H9 (cell line): ENCODE measurements at regions not wholly inside any gene's neighbourhood (a gene's known extent, or its start where the extent isn't known, plus 50 kb on each side); places are given as distances from the start of the nearest gene placed in this dataset.

Experiments used
- DNase-seq: peaks from one replicate; pipeline ENCODE4 v3.0.0-alpha.2; 2017
- H2AFZ ChIP-seq: one replicate; pipeline ENCODE4 v1.6.1; 2013; ENCODE audit warnings: mild to moderate bottlenecking, low read length, control low read depth, moderate library complexity
- H2AK5ac ChIP-seq: 2 replicates; pipeline ENCODE4 v1.6.1; 2013; ENCODE audit warnings: low read length, control low read depth, mixed read lengths; ENCODE audit not compliant: insufficient read length
- H2BK120ac ChIP-seq: one replicate; pipeline ENCODE4 v1.6.1; 2013; ENCODE audit warnings: low read depth, mild to moderate bottlenecking, low read length, control low read depth, inconsistent platforms; ENCODE audit not compliant: poor library complexity, severe bottlenecking
- H2BK12ac ChIP-seq: 2 replicates; pipeline ENCODE4 v1.6.1; 2013; ENCODE audit warnings: low read length, control low read depth, mixed read lengths, low read depth; ENCODE audit not compliant: insufficient read length
- H2BK15ac ChIP-seq: 2 replicates; pipeline ENCODE4 v1.6.1; 2013; ENCODE audit warnings: low read depth, low read length, control low read depth
- H2BK20ac ChIP-seq: one replicate; pipeline ENCODE4 v1.6.1; 2013; ENCODE audit warnings: low read depth, mild to moderate bottlenecking, low read length, control low read depth, inconsistent platforms; ENCODE audit not compliant: poor library complexity, severe bottlenecking
- H2BK5ac ChIP-seq: 2 replicates; pipeline ENCODE4 v1.6.1; 2013; ENCODE audit warnings: low read length, control low read depth, mixed read lengths; ENCODE audit not compliant: insufficient read length
- H3K14ac ChIP-seq: 2 replicates; pipeline ENCODE4 v1.6.1; 2013; ENCODE audit warnings: low read length, control low read depth; ENCODE audit not compliant: insufficient read depth
- H3K18ac ChIP-seq: 2 replicates; pipeline ENCODE4 v1.6.1; 2013; ENCODE audit warnings: low read depth, mild to moderate bottlenecking, mixed read lengths, low read length, control low read depth; ENCODE audit not compliant: insufficient read length
- H3K23ac ChIP-seq: 2 replicates; pipeline ENCODE4 v1.6.1; 2013; ENCODE audit warnings: low read length, control low read depth, mixed read lengths, low read depth; ENCODE audit not compliant: insufficient read length
- H3K23me2 ChIP-seq: 2 replicates; pipeline ENCODE4 v1.6.1; 2013; ENCODE audit warnings: low read depth, mild to moderate bottlenecking, mixed read lengths, low read length, control low read depth; ENCODE audit not compliant: insufficient read length, poor library complexity, severe bottlenecking
- H3K27ac ChIP-seq: 2 replicates; pipeline ENCODE4 v1.5.1; 2013; ENCODE audit warnings: low read length, control low read depth, mixed read lengths, low read depth; ENCODE audit not compliant: insufficient read length
- H3K27me3 ChIP-seq: 2 replicates; pipeline ENCODE4 v1.6.1; 2013; ENCODE audit warnings: low read length, control low read depth, inconsistent platforms; ENCODE audit not compliant: insufficient read depth
- H3K4ac ChIP-seq: 2 replicates; pipeline ENCODE4 v1.6.1; 2013; ENCODE audit warnings: low read depth, mild to moderate bottlenecking, control low read depth, inconsistent platforms, low read length, moderate library complexity
- H3K4me1 ChIP-seq: 2 replicates; pipeline ENCODE4 v1.6.1; 2013; ENCODE audit warnings: low read length, control low read depth, inconsistent platforms; ENCODE audit not compliant: insufficient read depth
- H3K4me2 ChIP-seq: 2 replicates; pipeline ENCODE4 v1.6.1; 2013; ENCODE audit warnings: low read length, control low read depth, mixed read lengths; ENCODE audit not compliant: insufficient read length, insufficient read depth
- H3K56ac ChIP-seq: 2 replicates; pipeline ENCODE4 v1.6.1; 2013; ENCODE audit warnings: low read depth, mild to moderate bottlenecking, mixed read lengths, low read length, control low read depth; ENCODE audit not compliant: insufficient read length
- H3K79me1 ChIP-seq: 2 replicates; pipeline ENCODE4 v1.6.1; 2013; ENCODE audit warnings: low read depth, mild to moderate bottlenecking, moderate library complexity, low read length, control low read depth, inconsistent platforms; ENCODE audit not compliant: insufficient read depth, poor library complexity, severe bottlenecking
- H3K79me2 ChIP-seq: 2 replicates; pipeline ENCODE4 v1.6.1; 2013; ENCODE audit warnings: low read length, control low read depth, inconsistent platforms; ENCODE audit not compliant: insufficient read depth
- H3K9ac ChIP-seq: 2 replicates; pipeline ENCODE4 v1.6.1; 2013; ENCODE audit warnings: low read length, control low read depth, mixed read lengths; ENCODE audit not compliant: insufficient read length; ENCODE audit errors: extremely low read depth
- H3K9me3 ChIP-seq: one replicate; pipeline ENCODE4 v1.6.1; 2013; ENCODE audit warnings: low read depth, low read length, inconsistent platforms; ENCODE audit not compliant: control insufficient read depth
- H3T11ph ChIP-seq: one replicate; pipeline ENCODE4 v1.6.1; 2013; ENCODE audit warnings: mild to moderate bottlenecking, low read length, control low read depth, inconsistent platforms
- H4K20me1 ChIP-seq: one replicate; pipeline ENCODE4 v1.6.1; 2013; ENCODE audit not compliant: control insufficient read depth, insufficient read length, insufficient read depth
- H4K5ac ChIP-seq: 2 replicates; pipeline ENCODE4 v1.6.1; 2013; ENCODE audit warnings: low read depth, mild to moderate bottlenecking, mixed read lengths, low read length, control low read depth; ENCODE audit not compliant: insufficient read length
- H4K8ac ChIP-seq: replicated peaks from 2 replicates; pipeline ENCODE4 v1.6.1; 2013; ENCODE audit warnings: low read length, control low read depth, mixed read lengths, low read depth; ENCODE audit not compliant: insufficient read length
- H4K91ac ChIP-seq: 2 replicates; pipeline ENCODE4 v1.6.1; 2013; ENCODE audit warnings: low read depth, mild to moderate bottlenecking, moderate library complexity, mixed read lengths, low read length, control low read depth; ENCODE audit not compliant: insufficient read length
- H3K27ac Mint-ChIP-seq, 3 experiments: 2 replicates in 2 of 3; 3 replicates in 1 of 3; pipeline ENCODE4 v1.8.0; 2020 to 2021; ENCODE audit warnings: mixed read lengths in 3 of 3, mild to moderate bottlenecking in 1 of 3, moderate library complexity in 1 of 3
- H3K27me3 Mint-ChIP-seq: 2 replicates; pipeline ENCODE4 v1.8.0; 2021; ENCODE audit warnings: low read depth, mild to moderate bottlenecking, moderate library complexity, mixed read lengths
- H3K36me3 Mint-ChIP-seq, 3 experiments: 2 replicates in 2 of 3; 3 replicates in 1 of 3; pipeline ENCODE4 v1.8.0; 2020 to 2021; ENCODE audit warnings: low read depth in 3 of 3, mixed read lengths in 3 of 3; ENCODE audit not compliant: insufficient read depth in 1 of 3
- H3K4me1 Mint-ChIP-seq, 2 experiments: 2 replicates each; pipeline ENCODE4 v1.8.0; 2020; ENCODE audit warnings: mixed read lengths in 2 of 2
- H3K4me3 Mint-ChIP-seq, 2 experiments: 2 replicates in 1 of 2; 3 replicates in 1 of 2; pipeline ENCODE4 v1.8.0; 2020 to 2021; ENCODE audit warnings: mild to moderate bottlenecking in 2 of 2, mixed read lengths in 2 of 2, moderate library complexity in 1 of 2
- H3K9me3 Mint-ChIP-seq, 2 experiments: 2 replicates in 1 of 2; 3 replicates in 1 of 2; pipeline ENCODE4 v1.8.0; 2020; ENCODE audit warnings: mild to moderate bottlenecking in 2 of 2, mixed read lengths in 2 of 2, moderate library complexity in 1 of 2
- WGBS: extraction: QIAGEN DNeasy Blood & Tissue Kit; methylation state at CpG from one replicate; pipeline ENCODE4 v1.1.7; 2013; ENCODE audit warnings: missing lambda C conversion rate, low lambda C conversion rate, mixed read lengths; ENCODE audit not compliant: insufficient read length; ENCODE audit errors: extremely low coverage; 5-methylcytosine and 5-hydroxymethylcytosine counted together
- TF ChIP-seq, protein P1 (sequence below): fragments of 200-600 bp; sonication (generic); conservative IDR thresholded peaks from 3 replicates; pipeline ENCODE4 v1.8.0; 2021; ENCODE audit warnings: antibody characterized with exemption, mild to moderate bottlenecking

DNA sequence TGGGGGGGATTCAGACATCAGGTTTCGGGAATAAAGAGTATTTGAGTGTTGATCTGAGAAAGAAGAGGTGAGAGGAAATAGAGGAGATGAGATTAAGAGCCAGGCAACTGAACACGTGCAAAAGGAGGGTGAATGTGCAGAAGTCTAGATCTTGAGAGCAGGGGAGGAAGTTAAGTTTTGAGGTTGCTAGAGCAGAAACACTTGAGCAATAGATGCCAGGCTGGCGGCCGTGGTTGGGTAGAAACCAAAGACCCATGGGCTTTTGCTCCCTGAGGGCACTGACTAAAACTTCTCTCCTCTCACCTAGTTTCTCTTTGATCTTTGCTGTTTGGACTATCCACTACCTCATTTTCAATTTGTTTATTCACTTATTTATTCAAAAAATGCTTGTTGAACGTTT is 116.0 kb downstream of the CDC42EP3 start:
- Mint-ChIP-seq H3K4me1 (no peaks in the 10 kb centered on the region), H3K27ac (no peak overlapping the region), H3K9me3 (no peaks in the 10 kb centered on the region), H3K36me3 (no peaks in the 10 kb centered on the region), H3K27me3 (no peaks in the 10 kb centered on the region), H3K4me3 (no peak overlapping the region)
- no peak overlapping the region for H3K18ac ChIP-seq
- no peak overlapping the region for H2AK5ac ChIP-seq
- H4K8ac ChIP-seq, result no peak overlapping the region
- H3K27me3 ChIP-seq, result no peaks in the 10 kb centered on the region
- TF ChIP-seq, protein P1, sequence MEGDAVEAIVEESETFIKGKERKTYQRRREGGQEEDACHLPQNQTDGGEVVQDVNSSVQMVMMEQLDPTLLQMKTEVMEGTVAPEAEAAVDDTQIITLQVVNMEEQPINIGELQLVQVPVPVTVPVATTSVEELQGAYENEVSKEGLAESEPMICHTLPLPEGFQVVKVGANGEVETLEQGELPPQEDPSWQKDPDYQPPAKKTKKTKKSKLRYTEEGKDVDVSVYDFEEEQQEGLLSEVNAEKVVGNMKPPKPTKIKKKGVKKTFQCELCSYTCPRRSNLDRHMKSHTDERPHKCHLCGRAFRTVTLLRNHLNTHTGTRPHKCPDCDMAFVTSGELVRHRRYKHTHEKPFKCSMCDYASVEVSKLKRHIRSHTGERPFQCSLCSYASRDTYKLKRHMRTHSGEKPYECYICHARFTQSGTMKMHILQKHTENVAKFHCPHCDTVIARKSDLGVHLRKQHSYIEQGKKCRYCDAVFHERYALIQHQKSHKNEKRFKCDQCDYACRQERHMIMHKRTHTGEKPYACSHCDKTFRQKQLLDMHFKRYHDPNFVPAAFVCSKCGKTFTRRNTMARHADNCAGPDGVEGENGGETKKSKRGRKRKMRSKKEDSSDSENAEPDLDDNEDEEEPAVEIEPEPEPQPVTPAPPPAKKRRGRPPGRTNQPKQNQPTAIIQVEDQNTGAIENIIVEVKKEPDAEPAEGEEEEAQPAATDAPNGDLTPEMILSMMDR, result no peak
- H4K91ac ChIP-seq, result no peak overlapping the region
- no peak overlapping the region for H3K9ac ChIP-seq
- no peak overlapping the region for H2BK20ac ChIP-seq
- H3K9me3 ChIP-seq, result no peaks in the 10 kb centered on the region
- no peak overlapping the region for H2AFZ ChIP-seq
- H3K14ac ChIP-seq, result no peak overlapping the region
- no peak overlapping the region for H2BK5ac ChIP-seq
- no peaks in the 10 kb centered on the region for H3K23me2 ChIP-seq
- no peaks in the 10 kb centered on the region for H3K79me1 ChIP-seq
- WGBS, result 100% methylated on average over 1 of the region's 5 CpGs
- no peak overlapping the region for H3K23ac ChIP-seq
- H3K79me2 ChIP-seq, result no peaks in the 10 kb centered on the region
- H3K56ac ChIP-seq, result no peak overlapping the region
- no peak overlapping the region for H2BK15ac ChIP-seq
- H2BK120ac ChIP-seq, result no peak overlapping the region
- no peaks in the 10 kb centered on the region for H4K20me1 ChIP-seq
- no peak overlapping the region for H3K4me2 ChIP-seq
- H3K27ac ChIP-seq, result no peak overlapping the region
- no peak overlapping the region for H3T11ph ChIP-seq
- no peak overlapping the region for H2BK12ac ChIP-seq
- no peak for DNase-seq
- no peak overlapping the region for H3K4ac ChIP-seq
- no peak overlapping the region for H4K5ac ChIP-seq
- H3K4me1 ChIP-seq, result no peaks in the 10 kb centered on the region
